ENCODE measurements at regions not wholly inside any gene's neighbourhood (a gene's known extent, or its start where the extent isn't known, plus 50 kb on each side); places are given as distances from the start of the nearest gene placed in this dataset.

GRCh38 chr1:104794035-104794434 lies 1044.3 kb downstream of the AMY1C start:
- TF ChIP-seq CTCF (IDR thresholded peaks at IDR 0.05), result no peak
- TF ChIP-seq POLR2A (IDR thresholded peaks at IDR 0.05), result no peak

Measured in testis (tissue), 2 donors.